IPS-15b (cell line): ENCODE measurements at regions not wholly inside any gene's neighbourhood (a gene's known extent, or its start where the extent isn't known, plus 50 kb on each side); places are given as distances from the start of the nearest gene placed in this dataset.
"Not testable (repeated sequence)": the region's sequence is repeated elsewhere in the genome, so short reads cannot be mapped to it uniquely, and the experiment has no call there.

ENCODE experiments used
- H3K27me3 ChIP-seq: one replicate; pipeline ENCODE4 v1.6.1; 2013; ENCODE audit warnings: low read length; ENCODE audit not compliant: control insufficient read depth, insufficient read depth
- H3K36me3 ChIP-seq: one replicate; pipeline ENCODE4 v1.6.1; 2013; ENCODE audit warnings: low read length; ENCODE audit not compliant: control insufficient read depth, insufficient read depth
- H3K4me1 ChIP-seq: one replicate; pipeline ENCODE4 v1.6.1; 2013; ENCODE audit warnings: mild to moderate bottlenecking, low read length; ENCODE audit not compliant: control insufficient read depth, insufficient read depth
- H3K4me3 ChIP-seq: one replicate; pipeline ENCODE4 v1.5.1; 2013; ENCODE audit warnings: low read depth, low read length
- H3K9ac ChIP-seq: one replicate; pipeline ENCODE4 v1.6.1; 2013; ENCODE audit warnings: low read depth, mild to moderate bottlenecking, low read length
- H3K9me3 ChIP-seq: one replicate; pipeline ENCODE4 v1.6.1; 2013; ENCODE audit warnings: mild to moderate bottlenecking, low read length; ENCODE audit not compliant: control insufficient read depth, insufficient read depth

DNA sequence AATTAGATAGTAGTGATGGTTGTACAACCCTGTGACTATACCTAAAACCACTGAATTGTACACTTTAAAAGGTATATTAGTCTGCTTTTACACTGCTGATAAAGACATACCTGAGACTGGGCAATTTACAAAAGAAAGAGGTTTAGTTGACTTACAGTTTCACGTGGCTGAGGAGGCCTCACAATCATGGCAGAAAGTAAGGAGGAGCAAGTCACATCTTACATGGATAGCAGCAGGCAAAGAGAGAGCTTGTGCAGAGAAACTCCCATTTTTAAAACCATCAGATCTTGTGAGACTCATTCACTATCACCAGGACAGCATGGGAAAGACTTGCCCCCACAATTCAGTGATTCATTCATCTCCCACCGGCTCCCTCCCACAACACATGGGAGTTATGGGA lies 379.9 kb downstream of the RRAGC start:
- Histone ChIP-seq H3K27me3 (peaks cover 14% of the 10 kb centered on the region), H3K4me1 (peaks cover 19% of the 10 kb centered on the region)
- not testable (repeated sequence) for H3K9me3 ChIP-seq, H3K4me3 ChIP-seq, H3K36me3 ChIP-seq, H3K9ac ChIP-seq

DNA sequence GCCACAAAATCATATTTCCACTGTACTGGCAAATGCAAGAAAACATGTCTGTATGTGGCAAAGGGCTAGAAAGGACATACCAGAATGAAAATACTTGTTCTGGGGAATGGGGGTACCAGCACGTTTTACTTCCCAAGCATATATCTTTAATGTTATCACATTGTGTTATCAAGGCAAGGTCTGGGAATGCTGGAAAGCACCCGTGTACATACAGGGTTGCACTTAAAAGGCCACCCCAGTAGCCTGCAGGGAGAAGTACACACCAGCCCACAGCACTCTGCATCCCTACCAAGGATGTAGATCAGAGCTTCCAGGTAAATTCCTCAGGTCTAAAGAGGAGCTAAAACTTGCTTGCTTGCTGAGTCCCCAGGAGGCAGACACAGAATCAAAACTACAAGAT lies 381.8 kb downstream of the RRAGC start:
- Histone ChIP-seq H3K4me3 (no peak overlapping the region), H3K27me3 (peaks cover 14% of the 10 kb centered on the region), H3K9me3 (no peaks in the 10 kb centered on the region), H3K36me3 (no peaks in the 10 kb centered on the region), H3K4me1 (peaks cover 21% of the 10 kb centered on the region), H3K9ac (no peak overlapping the region)

DNA sequence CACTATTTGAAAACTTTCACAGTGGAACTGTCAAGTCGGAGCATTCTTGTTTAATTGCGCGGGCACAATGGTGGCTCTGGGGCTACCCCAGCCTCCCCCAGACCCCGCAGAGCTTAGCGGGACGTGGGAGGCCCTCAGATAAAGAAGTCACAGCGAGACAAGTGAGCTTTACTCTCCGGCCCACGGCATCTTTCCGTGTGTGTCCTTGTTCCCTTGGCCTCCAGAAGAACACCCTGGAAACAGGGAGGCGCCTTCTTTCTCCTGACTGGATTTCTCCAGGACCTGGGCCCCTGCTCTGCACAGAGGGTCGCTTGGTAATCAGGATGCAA lies 382.8 kb downstream of the RRAGC start:
- no peak overlapping the region for H3K9ac ChIP-seq

DNA sequence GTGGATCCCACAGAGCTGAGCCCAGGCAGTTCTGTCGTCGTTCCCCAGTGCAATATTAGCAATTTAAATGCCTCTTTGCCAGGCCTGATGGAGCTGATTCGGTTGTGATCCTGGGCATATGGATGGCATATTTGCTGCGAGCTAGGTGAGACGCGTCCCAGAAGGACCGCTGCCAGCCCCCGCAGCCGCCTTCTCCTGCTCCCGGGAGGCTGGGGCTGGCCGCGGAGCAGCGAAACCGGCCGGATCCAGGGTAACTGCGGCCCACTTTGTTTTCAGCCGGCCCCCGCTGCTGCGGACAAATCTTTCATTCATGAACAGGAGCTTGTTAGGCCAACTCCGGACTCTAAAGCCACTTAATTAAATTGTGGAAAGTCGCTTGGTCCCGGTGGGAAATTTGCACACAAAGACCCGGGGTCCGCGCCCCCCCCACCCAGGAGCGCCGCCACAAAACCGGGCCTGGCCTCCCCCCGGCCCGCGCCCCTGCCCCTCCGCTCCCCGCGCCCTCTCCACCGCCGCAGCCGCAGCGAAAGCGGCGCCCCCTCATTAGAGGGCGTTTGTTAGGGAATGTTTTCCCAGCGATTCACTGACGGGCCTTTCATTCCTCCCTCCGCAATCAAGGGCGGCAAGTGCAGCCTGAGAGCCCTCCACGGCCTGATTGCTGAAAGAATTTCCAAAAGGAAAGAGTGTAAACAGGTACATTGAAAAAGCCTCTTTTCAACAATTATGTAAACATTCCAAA lies 383.3 kb downstream of the RRAGC start:
- no peak overlapping the region for H3K9ac ChIP-seq
- H3K27me3 ChIP-seq, result peaks cover 12% of the 10 kb centered on the region

More for the DNA sequence above, 382.8 kb downstream of the RRAGC start:
- peaks cover 14% of the 10 kb centered on the region for H3K27me3 ChIP-seq
- H3K4me3 ChIP-seq, result peak overlapping the region; percentile 58
- H3K9me3 ChIP-seq, result no peaks in the 10 kb centered on the region
- peaks cover 21% of the 10 kb centered on the region for H3K4me1 ChIP-seq
- H3K36me3 ChIP-seq, result no peaks in the 10 kb centered on the region

DNA sequence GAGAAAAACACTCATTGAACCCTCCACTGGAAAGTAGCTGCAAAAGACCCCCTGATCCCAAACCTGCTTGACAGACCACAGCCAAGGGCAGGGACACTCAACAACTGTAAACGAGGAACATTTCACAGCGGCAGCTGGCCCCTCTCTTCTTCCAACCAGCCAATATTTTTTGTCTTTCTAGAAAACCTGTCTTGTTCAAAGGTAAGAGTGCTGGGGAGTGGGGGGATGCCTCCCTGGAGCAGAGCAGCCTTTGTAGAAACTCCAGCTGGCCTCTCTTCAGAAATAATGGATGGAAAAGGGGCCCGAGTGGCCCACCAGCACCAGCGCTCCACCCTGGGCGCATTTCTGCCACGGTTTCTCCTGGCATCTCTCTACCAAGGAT lies 384.0 kb downstream of the RRAGC start:
- Histone ChIP-seq H3K9ac (no peak overlapping the region), H3K4me3 (peak overlapping the region; percentile 58), H3K9me3 (no peaks in the 10 kb centered on the region), H3K36me3 (no peaks in the 10 kb centered on the region), H3K4me1 (peaks cover 21% of the 10 kb centered on the region), H3K27me3 (peaks cover 9% of the 10 kb centered on the region)

More for the DNA sequence above, 383.3 kb downstream of the RRAGC start:
- Histone ChIP-seq H3K4me3 (peak overlapping the region; percentile 58), H3K9me3 (no peaks in the 10 kb centered on the region), H3K36me3 (no peaks in the 10 kb centered on the region), H3K4me1 (peaks cover 21% of the 10 kb centered on the region)

DNA sequence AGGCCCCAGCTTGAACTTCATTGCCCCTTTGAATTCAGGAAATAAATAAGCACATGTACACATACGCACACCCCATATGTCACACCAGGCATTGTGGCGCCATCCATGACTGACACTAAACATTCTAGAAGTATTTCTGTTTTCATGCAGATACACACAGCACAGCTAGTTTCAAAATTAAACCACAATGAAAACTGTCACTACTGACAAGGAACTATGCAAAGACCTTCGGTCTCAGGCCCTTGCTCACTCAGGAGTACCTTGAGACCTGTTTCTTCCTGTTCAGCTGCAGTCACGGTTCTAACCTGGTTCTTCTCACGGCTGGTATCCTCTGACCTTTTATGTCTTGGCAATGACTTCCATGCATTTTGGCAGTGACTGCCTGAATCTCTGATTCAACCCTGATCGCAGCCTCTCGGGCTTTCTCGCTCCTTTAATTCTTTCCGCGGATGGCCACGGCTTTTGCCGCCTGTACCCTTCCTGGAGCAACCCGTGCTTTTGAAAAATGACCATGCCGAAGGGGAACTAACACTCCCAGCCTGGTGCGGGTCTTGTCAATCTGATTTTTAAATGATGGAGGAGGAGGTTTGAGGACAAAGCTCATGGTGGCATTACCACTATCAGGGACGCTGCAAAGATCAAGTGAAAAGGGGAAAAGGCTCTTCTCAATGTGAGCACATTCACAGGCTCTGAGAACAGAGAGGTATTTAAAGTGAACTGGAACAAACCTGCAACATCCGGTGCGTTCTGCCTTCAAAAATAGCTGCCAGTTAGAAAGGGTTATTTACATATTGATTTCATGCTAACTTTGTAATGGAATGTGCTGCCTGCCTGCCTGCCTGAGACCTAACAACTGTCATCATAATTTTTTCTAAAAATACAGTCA lies 384.6 kb downstream of the RRAGC start:
- Histone ChIP-seq H3K27me3 (peaks cover 9% of the 10 kb centered on the region), H3K4me1 (peaks cover 21% of the 10 kb centered on the region), H3K9ac (no peak overlapping the region), H3K36me3 (no peaks in the 10 kb centered on the region), H3K9me3 (no peaks in the 10 kb centered on the region), H3K4me3 (peak overlapping the region; percentile 58)

DNA sequence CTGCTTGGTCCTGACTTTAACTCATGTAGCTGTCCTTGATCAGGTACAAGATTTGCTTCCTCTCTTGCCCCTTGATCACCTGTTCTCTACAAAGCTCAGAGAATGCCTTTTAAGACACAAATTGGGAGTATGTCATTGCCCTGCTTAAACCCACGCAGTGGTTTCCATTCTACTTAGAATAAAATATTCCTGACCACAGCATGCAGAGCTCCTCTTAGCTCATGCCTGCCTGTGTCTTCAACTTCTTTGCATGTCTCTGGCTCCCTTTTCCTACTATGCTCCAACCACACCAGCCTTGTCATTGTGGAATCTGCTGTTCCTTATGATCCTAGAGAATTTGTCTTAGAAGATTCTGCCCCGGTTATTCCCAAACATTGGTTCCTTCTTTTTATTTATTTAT lies 393.1 kb downstream of the RRAGC start:
- Histone ChIP-seq H3K4me1 (peaks cover 10% of the 10 kb centered on the region), H3K27me3 (no peaks in the 10 kb centered on the region), H3K4me3 (no peak overlapping the region), H3K9me3 (no peaks in the 10 kb centered on the region), H3K36me3 (no peaks in the 10 kb centered on the region), H3K9ac (no peak overlapping the region)

DNA sequence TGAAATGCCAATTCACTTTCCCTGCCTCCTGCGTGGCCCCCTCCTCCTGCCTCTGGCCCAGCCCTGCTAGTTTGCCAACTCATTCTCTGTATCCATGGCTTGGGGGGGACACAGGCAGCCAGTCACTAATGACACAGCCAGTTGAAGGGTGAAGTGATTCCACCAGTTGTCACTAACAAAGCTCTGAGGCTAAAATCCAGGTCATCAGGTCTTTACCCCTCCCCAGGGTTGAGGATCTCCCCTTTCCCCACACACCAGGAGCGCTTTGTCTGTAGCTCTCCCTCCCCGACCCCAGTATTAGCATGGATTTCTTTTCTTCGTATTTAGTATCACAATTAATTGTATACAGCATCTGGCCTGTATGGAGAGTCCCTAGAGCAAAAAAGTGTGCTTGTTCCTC lies 394.1 kb downstream of the RRAGC start:
- H3K27me3 ChIP-seq, result no peaks in the 10 kb centered on the region
- H3K9ac ChIP-seq, result no peak overlapping the region
- H3K36me3 ChIP-seq, result no peaks in the 10 kb centered on the region
- H3K4me1 ChIP-seq, result peaks cover 10% of the 10 kb centered on the region
- no peak overlapping the region for H3K4me3 ChIP-seq
- H3K9me3 ChIP-seq, result no peaks in the 10 kb centered on the region

DNA sequence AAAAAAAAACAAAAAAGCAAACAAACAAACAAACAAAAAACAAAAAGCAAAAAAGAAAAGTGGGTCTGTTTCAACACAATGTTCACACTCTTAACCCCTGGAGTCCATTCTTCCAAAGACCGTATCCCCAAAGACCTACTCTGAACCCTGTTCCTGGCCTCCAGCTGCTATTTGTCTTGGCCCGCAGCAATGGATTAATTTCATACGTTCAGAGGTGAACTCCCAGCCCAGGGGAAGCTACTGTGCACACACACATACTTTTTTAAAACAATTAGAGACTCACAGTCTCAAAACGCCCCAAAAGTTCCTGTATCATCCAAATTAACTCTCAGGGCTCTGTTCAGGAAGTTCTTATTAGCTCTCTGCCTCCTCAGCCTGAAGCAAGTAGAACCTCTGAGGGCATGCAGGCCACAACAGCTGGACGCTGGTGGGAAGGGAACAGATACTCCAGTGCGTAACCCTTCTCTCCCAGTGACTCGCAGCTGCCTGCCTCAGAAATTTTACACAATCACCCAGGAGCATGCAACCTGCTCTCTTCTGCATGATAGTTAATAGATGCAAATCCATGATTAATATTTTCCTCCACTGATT lies 395.4 kb downstream of the RRAGC start:
- Histone ChIP-seq H3K4me3 (no peak overlapping the region), H3K27me3 (no peaks in the 10 kb centered on the region), H3K9me3 (no peaks in the 10 kb centered on the region), H3K9ac (no peak overlapping the region), H3K4me1 (peaks cover 10% of the 10 kb centered on the region), H3K36me3 (no peaks in the 10 kb centered on the region)

DNA sequence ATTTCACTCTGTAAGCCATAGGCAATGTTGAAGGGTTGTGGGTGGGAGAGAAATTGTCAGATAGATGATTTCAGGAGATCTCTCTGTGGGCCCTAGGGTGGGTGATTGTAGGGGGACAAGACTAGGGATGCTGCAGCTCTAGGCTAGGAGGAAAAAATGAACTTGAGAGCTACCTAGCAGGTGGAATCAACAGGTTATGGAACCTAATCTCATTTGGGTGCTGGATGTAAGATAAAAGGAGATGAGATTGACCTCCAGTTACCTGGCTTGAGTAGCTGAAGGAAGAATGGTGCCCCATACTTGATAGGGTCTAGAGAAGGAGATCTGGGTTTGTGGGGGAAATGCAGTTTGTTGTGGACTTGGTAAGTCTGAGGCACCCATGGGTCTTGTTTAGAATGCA lies 396.5 kb downstream of the RRAGC start:
- H3K36me3 ChIP-seq, result no peaks in the 10 kb centered on the region
- H3K9ac ChIP-seq, result no peak overlapping the region
- peaks cover 10% of the 10 kb centered on the region for H3K4me1 ChIP-seq
- H3K9me3 ChIP-seq, result no peaks in the 10 kb centered on the region
- H3K4me3 ChIP-seq, result no peak overlapping the region
- H3K27me3 ChIP-seq, result no peaks in the 10 kb centered on the region

DNA sequence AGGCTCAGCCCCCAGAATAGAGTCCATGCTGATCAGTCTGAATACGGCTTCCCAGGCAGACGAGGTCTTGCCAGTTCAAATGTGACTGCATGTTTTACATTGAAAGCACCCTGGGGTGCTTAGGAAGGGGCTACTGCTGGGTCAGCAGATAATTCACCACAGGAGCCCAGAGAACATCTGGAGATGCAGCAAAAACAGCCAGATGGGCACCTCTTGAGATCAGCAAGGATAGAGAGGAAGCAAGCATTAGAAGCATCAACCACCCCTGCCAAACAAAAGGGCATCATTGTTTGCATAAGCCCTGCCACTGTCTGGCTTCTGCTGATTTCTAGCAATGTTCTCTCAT lies 403.1 kb downstream of the RRAGC start:
- H3K27me3 ChIP-seq, result no peaks in the 10 kb centered on the region
- no peak overlapping the region for H3K9ac ChIP-seq
- no peaks in the 10 kb centered on the region for H3K36me3 ChIP-seq
- H3K4me1 ChIP-seq, result peaks cover 4% of the 10 kb centered on the region
- H3K9me3 ChIP-seq, result no peaks in the 10 kb centered on the region
- no peak overlapping the region for H3K4me3 ChIP-seq
